Neutrophil (primary cell): ENCODE measurements at regions not wholly inside any gene's neighbourhood (a gene's known extent, or its start where the extent isn't known, plus 50 kb on each side); places are given as distances from the start of the nearest gene placed in this dataset.

Source experiments
- H3K27ac ChIP-seq: fragments of 200-600 bp; sonication (generic); 2 replicates; pipeline ENCODE4 v1.5.1; 2016; ENCODE audit warnings: mild to moderate bottlenecking, moderate library complexity
- H3K27me3 ChIP-seq: fragments of 200-600 bp; sonication (generic); 2 replicates; pipeline ENCODE4 v1.6.0; 2016; ENCODE audit warnings: mild to moderate bottlenecking
- H3K36me3 ChIP-seq: fragments of 200-600 bp; sonication (generic); 2 replicates; pipeline ENCODE4 v1.5.1; 2017
- H3K4me1 ChIP-seq, 2 experiments: fragments of 200-600 bp in 1 of 2; sonication (generic) in 1 of 2; 1 replicate in 1 of 2; 2 replicates in 1 of 2; pipeline versions ENCODE4 v1.5.1 to v1.6.1; 2013 to 2016; ENCODE audit warnings: low read depth in 1 of 2, low read length in 1 of 2, mild to moderate bottlenecking in 1 of 2, moderate library complexity in 1 of 2; ENCODE audit not compliant: control insufficient read depth in 1 of 2, insufficient read depth in 1 of 2
- H3K4me3 ChIP-seq, 2 experiments: fragments of 200-600 bp in 1 of 2; sonication (generic) in 1 of 2; 1 replicate in 1 of 2; 2 replicates in 1 of 2; pipeline ENCODE4 v1.5.1; 2013 to 2016; ENCODE audit warnings: low read depth in 1 of 2, low read length in 1 of 2, mild to moderate bottlenecking in 1 of 2, moderate library complexity in 1 of 2
- H3K9me3 ChIP-seq: fragments of 200-600 bp; sonication (generic); 2 replicates; pipeline ENCODE4 v1.5.1; 2016
- TF ChIP-seq, protein P1 (sequence below): fragments of 200-600 bp; sonication (generic); IDR thresholded peaks from 2 replicates; pipeline ENCODE4 v1.5.1; 2016; ENCODE audit warnings: antibody characterized with exemption

DNA sequence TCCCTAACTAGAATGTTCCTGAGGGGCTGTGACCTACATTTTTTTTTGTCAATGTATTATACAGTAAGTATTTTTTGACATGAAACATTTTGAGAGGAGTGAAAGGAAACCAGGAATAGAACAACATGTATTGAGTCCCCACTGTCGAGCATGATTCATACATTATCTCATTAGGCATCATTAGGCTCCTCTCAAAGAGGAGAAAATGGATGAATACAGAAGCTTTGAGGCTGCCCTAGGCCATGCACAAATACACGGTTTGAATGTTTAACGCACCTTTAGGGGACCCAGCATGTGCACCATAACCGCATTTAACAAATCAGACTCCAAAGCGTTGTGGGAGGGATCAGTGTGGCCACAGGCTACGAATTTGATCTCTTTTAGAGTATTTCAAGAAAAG, 87.8 kb downstream of the TBXT start:
- Histone ChIP-seq H3K27me3 (peaks cover under 1% of the 10 kb centered on the region), H3K4me1 (no peaks in the 10 kb centered on the region), H3K27ac (no peak overlapping the region), H3K9me3 (no peaks in the 10 kb centered on the region), H3K4me3 (no peak overlapping the region), H3K36me3 (no peaks in the 10 kb centered on the region)
- TF ChIP-seq, protein P1, sequence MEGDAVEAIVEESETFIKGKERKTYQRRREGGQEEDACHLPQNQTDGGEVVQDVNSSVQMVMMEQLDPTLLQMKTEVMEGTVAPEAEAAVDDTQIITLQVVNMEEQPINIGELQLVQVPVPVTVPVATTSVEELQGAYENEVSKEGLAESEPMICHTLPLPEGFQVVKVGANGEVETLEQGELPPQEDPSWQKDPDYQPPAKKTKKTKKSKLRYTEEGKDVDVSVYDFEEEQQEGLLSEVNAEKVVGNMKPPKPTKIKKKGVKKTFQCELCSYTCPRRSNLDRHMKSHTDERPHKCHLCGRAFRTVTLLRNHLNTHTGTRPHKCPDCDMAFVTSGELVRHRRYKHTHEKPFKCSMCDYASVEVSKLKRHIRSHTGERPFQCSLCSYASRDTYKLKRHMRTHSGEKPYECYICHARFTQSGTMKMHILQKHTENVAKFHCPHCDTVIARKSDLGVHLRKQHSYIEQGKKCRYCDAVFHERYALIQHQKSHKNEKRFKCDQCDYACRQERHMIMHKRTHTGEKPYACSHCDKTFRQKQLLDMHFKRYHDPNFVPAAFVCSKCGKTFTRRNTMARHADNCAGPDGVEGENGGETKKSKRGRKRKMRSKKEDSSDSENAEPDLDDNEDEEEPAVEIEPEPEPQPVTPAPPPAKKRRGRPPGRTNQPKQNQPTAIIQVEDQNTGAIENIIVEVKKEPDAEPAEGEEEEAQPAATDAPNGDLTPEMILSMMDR, result no peak

DNA sequence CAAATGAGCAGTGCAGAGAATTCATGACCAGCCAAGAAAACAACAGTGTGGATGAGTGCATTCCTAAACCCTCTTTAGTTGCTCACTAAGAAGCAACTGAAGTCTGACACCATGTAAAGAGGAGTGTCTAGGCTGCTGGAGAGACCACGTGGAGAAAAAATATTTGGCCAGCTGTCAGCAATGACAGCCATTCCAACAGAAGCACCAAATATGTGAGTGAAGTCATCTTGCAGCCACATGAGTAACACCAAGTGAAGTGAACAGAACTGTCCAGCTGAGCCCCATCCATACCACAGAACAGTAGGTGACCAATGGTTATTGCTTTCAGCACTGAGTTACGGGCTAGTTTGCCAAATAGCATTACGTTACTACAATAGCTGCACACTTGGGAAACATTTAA, 89.4 kb downstream of the TBXT start:
- no peaks in the 10 kb centered on the region for H3K9me3 ChIP-seq
- TF ChIP-seq, protein P1, result no peak
- H3K27me3 ChIP-seq, result no peaks in the 10 kb centered on the region
- no peaks in the 10 kb centered on the region for H3K4me1 ChIP-seq
- no peak overlapping the region for H3K27ac ChIP-seq
- H3K4me3 ChIP-seq, result no peak overlapping the region
- H3K36me3 ChIP-seq, result no peaks in the 10 kb centered on the region

DNA sequence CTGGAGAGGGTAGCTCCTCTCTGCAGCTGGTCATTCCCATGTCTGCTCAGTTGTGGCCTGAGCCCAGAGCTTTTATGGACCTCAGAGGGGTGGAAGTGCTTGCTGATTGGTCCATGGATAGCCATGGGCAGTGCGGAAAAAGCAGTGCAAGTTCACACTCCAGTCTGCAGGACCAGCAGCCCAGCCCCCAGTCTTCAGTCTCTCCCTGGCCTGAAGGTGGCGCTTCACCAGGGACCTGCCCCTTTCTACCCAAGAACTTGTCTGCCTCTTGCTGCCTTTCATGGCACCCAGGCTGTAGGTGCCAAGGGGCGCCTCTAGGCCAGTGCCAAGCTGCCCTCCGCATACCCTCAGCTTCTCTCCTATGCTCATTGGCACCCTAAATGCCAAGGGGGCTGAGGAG, 91.0 kb downstream of the TBXT start:
- no peak overlapping the region for H3K27ac ChIP-seq
- no peak overlapping the region for H3K4me3 ChIP-seq
- TF ChIP-seq, protein P1, result no peak
- no peaks in the 10 kb centered on the region for H3K36me3 ChIP-seq
- no peaks in the 10 kb centered on the region for H3K4me1 ChIP-seq
- H3K9me3 ChIP-seq, result no peaks in the 10 kb centered on the region
- no peaks in the 10 kb centered on the region for H3K27me3 ChIP-seq

DNA sequence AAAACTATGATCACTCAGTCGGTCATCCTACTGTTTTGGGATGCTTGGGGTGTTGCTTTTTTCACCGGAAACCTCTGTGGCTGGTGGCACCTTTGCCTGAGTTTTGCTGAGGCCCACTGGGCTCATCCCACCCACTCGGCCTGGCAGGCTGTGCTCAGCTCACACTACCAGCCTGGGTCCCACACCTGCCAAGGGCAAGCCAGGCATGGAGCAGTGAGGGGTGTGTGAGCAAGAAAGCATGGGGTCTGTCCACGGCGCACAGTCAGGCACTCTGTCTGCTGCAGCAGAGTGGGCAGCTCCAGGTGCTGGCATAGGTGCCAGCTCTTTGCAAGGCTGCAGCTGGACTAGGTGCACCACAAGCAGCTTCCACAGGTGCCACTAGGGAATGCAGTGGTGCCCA, 91.7 kb downstream of the TBXT start:
- Histone ChIP-seq H3K27me3 (no peaks in the 10 kb centered on the region), H3K4me3 (no peak overlapping the region), H3K36me3 (no peaks in the 10 kb centered on the region), H3K4me1 (no peaks in the 10 kb centered on the region), H3K9me3 (no peaks in the 10 kb centered on the region), H3K27ac (no peak overlapping the region)
- TF ChIP-seq, protein P1, result no peak

DNA sequence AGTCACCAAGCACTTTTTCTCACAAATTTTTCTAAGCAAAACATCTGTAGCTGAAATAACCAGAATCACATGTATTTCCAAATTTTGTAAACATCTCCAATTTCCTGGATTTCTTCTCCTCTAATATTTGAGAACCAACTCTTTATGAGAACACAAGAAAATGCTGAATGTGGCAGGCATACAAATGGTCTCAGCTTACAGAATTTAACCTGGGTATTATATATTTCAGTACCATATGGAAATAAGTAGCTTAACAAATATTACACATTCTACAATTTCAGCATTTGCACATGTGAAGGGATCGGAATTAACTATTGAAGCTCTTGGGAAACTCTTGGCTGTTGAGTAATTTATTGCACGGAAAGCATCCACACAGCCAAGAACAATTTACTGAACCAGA, 92.5 kb downstream of the TBXT start:
- Histone ChIP-seq H3K4me3 (no peak overlapping the region), H3K36me3 (no peaks in the 10 kb centered on the region), H3K9me3 (no peaks in the 10 kb centered on the region), H3K4me1 (no peaks in the 10 kb centered on the region), H3K27me3 (no peaks in the 10 kb centered on the region), H3K27ac (no peak overlapping the region)
- TF ChIP-seq, protein P1, result no peak

DNA sequence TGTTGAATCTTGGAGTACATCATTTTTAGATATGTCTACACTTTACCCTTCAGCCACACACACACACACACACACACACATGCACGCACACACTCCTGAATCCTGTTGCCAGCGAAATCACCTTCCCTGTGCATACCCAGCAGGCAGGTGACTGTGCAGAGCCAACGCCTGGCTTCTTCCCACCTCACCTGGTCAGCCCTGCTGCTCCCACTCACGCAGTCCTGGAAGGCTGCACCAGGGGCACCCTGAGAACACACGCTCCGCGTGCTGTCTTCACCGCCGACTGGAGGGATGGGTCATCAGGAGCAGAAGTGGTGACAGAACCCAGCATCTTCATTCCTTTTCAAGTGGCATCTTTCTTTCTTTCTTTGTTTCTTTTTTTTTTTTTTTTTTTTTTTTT, 94.6 kb downstream of the TBXT start:
- Histone ChIP-seq H3K27ac (no peak overlapping the region), H3K36me3 (no peaks in the 10 kb centered on the region), H3K9me3 (no peaks in the 10 kb centered on the region), H3K4me3 (no peak overlapping the region), H3K4me1 (no peaks in the 10 kb centered on the region), H3K27me3 (no peaks in the 10 kb centered on the region)
- TF ChIP-seq, protein P1, result no peak
